GM19328 (cell line): ENCODE measurements at regions not wholly inside any gene's neighbourhood (a gene's known extent, or its start where the extent isn't known, plus 50 kb on each side); places are given as distances from the start of the nearest gene placed in this dataset.
A peak's percentile ranks its signal among the peaks of the same experiment; 100 is the strongest.

Experiments used
- ATAC-seq: cut with Tn5 transposase; IDR thresholded peaks from one replicate; pipeline ENCODE4 v1.9.1; 2021; ENCODE audit warnings: mild to moderate bottlenecking, moderate library complexity; ENCODE audit not compliant: unreplicated experiment

DNA sequence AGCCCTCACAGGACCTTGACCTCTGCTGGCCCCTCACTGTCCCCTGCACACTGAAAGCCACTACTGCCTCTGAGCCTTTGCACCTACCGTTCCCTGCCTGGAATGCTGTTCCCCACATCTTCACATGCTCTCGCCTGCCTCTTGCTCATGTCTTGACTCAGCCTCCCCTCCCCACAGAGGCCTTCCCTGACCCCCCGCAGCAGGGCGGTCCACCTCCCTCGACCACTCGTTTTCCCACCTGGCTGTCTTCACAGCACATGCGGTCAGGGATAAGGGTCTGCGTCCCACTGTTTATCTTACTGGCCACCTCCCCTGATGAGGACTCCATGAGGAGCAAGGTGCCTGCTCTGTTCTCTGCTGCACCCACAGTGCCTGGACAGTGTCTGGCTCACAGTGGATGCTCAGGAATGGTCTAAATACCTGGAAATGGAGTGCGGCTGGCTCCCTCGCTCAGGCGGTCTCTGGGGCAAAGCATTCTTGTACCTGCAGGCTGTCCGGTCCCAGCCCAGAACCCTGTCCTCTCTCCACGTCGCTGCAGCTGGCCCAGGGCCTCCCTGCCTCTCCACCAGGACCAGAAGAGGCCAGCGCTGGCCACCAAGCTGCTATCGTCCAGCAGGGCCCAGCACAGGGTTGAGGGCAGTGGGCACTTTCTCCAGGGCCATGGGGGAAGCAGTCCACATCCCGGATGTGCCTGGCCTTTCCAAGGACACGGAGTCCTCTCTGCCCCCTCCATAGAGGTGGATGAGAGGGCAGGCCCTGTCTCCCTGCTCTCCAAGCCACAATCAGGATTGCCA lies 107.4 kb downstream of the NCOR2 start:
- ATAC-seq, result no peak

DNA sequence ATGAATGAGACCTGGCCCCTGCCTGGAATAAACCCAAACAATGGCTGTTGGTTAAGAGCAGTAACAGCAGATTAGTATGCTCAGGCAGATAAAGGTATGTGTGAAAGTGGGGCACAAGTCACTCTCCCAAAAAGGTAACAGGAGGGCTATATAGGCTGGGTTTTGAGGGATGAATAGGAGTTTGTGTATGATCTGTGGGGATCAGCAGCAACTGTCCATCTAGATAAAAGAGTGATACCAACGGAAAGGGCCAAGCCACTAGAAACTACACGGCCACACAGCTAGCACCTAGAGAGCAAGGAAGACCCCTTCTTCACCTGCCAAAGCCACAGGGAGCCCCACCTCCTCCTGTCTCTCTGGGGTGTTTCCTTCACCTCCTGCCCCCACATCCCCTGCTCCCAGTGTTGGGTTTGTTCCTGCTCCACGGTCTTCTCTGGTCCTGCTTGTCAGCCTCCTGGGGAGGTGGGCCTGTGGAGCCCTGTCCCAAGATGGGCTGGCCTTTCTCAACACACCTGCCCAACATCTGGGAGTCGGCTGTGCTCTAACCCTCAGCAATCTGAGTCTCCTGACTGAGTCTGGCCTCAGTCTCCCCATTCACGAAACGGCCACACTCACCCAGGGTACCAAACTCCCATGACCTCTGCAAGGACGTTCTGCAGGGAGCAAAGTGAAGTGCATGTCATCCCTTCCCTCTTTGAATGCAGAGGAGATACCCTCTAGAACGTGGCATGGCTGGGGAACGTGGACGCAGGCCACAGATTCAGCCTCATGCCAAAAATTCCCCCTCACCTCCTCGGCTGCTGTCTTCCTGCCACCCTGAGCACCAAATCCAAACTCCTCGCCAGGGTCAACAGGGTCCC lies 108.2 kb downstream of the NCOR2 start:
- no peak for ATAC-seq

DNA sequence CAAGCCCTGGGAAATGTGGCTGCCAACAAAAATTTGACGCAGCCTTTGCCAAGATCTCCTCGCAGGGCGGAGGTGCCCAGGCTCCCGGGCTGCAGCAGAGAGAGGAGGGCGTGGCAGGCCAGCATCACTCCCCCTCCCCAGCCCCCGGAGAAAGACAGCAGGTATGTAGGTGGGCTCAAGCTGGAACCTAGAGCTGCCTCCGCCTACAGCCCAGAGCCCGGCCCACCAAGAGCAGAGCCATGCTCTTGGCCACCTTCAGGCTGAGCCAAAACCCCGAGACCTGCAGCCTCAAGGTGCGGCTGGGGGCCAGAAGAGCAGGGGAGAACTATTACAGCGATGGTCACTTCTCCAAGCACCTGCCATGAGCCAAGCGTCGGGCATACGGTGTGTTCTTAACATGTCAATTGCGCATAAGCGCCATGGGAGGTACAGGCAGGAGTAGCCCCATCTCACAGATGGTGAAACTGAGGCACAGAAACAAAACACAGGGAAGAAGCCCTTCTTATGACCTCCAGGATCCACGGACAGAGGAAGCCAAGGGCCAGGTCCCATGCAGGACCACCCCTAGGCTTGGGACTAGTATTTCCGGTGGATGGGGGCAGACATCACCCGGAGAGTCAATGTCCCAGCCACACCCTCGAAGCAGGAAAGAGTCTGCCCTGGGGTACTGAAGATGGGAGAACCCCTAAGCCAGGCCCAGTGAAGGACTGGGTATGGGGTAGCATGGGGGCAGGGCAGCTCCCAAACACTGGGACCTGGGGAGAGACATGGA lies 109.0 kb downstream of the NCOR2 start:
- ATAC-seq, result no peak

DNA sequence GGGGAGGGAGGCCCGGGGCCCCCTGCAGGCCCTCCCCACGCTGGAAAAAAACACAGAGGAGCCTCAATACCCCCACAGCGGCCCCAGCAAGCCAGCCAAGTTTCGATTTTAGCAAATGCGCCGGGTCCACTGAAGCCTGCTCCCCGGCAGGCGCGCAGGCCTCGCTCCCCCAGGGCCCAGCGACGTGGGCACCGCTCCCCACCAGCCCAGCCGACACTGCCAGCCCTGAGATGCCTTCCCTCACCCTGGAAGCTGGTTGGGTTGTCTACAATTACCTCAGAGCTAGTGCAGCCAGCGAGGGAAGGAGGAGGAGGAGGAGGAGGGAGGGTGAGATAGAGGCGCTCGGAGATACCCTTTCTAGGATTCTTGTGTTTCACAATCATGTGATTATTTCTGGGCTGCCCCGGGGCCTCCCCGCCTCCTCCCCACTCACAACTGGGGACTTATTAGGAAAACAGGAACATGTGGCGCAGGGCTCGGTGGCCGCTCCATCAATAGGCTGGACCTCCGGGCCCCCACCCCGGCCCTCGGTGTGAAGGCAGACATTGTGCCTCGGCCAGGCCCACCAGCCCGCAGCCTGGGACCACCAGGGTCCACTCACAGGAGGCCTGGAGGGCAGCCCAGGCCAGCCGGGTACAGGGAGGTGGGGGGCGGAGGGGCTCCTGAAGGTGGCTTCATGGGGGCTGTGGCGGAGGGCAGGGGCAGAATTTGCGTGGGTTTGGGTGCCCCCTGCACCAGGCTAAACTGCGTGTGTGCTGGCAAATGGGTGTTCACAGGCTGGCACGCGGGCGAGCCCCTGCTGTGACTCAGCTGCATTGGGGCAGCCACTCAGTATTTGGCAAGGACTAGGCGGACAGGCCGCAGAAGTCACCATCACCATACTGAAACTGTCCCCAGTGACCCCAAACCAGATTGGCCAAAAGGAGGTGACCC lies 109.9 kb downstream of the NCOR2 start:
- peak; percentile 33 for ATAC-seq

DNA sequence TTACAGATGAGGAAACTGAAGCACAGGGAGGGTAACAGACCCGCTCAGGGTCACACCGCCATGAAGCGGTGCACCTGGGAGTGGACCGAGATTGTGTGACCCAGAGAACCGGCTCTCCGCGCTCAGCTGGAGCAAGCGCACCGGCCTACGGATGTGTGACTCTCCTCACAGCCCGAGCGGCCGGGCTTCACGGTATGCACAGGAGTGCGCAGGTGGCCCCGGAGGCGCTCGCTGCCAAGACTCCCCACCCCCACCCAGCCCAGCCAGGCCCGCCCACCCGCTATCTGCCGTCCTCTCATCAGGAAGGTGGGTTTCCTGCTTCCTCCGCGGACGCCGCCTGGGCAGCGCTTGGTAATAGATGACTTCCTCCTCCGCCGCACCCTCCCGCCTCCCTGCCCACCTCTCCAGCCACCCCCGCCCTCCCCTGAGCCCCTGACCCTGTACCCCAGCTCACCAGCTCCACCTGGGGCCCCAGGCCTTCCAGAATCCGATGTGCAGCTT lies 110.7 kb downstream of the NCOR2 start:
- no peak for ATAC-seq

DNA sequence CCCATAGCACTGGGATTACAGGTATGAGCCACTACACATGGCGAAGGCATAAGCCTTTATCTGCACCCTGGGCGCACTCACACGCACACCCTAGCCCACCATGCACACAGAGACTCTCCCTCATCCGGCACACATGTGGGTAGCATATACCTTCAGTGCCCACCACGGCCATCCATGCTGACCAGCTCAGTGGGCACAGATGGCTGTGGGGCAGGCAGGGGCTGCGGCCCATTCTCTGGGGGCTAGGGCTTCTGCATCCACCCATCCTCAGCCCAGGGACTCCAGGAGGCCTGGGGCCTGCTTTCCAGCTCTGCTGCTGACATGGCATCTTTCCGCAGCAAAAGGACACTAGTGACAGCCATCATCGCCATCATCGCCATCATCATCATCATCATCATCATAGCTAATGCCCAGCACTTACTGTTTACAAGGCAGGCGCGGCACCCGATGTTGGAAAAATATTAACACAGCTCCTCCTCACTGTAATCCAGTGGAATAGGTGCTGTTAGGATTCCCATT lies 111.2 kb downstream of the NCOR2 start:
- no peak for ATAC-seq

DNA sequence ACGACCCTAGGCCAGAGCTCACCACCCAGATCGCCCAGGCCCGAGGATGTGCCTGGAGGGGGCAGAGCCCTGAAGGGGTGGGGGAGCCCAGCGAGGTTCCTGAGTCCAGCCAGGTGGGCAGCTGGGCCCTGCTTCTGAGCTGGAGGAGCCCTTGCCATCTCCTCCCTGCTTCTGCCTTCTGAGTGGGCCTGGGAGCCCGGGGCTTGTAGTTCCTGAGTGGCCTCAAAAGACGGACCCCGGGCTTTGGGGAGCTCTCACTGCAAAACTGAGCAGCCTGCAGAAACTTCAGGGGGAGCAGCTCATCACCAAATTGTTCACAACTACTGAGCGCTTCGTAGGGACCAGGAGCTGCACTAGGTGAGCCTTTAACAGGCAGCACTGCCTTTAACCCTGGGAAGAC lies 112.1 kb downstream of the NCOR2 start:
- no peak for ATAC-seq

DNA sequence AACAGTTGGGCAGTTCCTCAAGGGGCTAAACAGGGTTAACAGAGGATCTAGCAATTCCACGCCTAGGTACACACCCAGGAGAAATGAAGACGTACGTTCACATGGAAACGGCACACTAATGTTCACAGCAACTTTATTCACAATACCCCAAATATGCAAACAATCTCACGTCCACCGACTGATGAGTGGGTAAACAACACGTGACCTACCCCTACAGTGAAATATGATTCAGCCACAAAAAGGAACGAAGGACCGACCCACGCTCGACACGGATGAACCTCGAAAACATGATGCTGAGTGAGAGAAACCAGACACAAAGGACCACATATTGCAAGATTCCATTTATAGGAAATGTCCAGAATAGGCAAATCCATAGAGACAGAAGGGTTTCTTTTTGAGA lies 112.7 kb downstream of the NCOR2 start:
- ATAC-seq, result no peak

DNA sequence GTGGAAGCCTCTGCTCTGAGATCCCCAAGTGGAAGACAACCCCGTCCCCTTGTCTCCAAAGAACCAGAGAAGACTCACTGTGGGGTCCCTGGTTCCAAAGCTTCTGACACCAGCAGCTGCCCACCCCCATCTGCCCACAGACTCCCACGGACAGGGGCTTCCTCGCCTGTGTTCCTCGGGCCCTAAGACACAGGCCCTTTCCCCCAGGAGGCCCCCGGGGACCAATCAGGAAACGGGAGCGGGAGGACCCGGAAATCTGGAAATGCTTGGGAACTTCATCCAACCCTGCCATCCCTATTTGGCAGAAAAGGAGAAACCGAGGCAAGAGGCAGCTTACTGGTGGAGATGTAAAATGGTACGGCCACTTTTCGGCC lies 113.1 kb downstream of the NCOR2 start:
- no peak for ATAC-seq

DNA sequence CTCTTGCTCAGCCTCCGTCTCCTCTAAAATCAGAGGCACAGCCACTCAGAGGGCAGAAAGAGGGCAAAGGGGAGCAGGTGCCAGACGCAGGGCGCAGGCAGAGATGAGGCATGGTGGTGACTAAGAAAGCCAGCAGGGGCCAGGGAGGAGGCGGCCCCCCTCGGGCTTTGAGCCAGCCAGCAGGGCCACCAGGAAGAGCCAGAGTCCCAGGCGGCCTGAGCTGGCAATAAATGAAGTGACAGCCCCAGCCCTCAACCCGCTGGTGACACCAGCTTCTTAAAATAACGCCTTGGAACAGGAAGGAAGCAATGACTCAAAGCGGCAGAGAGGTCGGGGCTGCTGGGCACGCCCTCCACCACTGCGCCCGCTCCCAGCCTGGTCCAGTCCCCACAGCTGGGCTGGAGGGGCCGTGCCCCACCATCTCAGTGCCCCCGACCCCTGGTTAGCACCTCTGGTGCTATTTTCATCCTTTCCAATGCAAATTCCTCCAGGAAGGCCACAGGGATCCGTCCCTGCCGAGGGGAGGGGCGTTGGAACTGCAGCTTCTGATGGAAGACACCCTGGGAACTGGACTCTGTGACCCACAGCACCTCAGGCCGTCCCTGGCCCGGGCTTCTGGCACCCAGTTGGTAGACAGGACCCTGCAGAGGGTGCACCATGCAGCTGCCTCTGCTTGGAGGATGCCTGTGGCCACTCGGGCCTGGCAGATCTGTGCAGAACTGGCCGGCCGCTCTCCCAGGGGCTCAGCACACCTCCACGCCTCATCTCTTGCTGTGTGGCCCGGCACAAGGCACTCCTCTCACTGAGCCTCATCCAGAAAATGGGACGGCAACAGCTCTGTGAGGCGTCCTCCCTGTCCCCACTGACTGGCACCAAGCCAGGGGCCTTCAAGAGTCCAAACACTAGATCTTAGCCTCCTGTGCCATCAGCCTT lies 113.7 kb downstream of the NCOR2 start:
- peak; percentile 67 for ATAC-seq

DNA sequence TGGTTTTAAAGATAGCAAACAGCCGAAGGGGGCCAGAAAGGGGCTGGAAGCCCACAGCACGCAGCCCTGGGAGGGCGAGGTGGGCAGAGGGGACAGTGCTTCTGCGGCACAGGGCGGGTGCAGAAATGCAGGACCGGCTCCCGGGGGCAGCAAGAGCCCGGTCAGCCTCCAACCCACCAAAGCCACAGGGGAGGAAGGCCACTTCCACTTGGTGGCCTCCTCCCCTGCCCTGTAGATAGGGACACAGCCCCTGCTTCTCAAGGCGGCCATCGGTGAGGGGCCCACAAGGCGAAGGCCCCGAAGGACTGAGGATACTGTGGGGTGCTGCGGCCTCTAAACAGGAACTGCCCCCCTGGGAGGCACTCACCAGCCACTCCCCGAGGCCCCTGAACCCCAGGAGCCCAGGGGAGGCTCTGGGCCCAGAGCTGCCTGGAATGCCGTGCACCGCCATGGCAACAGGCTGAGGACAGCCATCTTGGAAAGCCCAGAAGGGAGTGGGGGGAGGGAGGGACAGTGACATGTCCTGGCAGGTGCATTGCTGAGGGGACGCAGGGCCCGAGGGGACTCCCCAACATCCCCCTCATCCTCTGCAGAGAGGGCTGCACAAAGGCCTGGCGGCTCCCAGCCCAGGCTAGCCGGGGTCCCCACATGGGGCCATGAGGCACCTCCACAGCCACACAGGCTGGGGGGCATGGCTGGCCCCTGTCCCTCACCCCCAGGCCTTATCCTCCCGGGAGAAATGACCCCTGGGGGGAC lies 114.7 kb downstream of the NCOR2 start:
- no peak for ATAC-seq

DNA sequence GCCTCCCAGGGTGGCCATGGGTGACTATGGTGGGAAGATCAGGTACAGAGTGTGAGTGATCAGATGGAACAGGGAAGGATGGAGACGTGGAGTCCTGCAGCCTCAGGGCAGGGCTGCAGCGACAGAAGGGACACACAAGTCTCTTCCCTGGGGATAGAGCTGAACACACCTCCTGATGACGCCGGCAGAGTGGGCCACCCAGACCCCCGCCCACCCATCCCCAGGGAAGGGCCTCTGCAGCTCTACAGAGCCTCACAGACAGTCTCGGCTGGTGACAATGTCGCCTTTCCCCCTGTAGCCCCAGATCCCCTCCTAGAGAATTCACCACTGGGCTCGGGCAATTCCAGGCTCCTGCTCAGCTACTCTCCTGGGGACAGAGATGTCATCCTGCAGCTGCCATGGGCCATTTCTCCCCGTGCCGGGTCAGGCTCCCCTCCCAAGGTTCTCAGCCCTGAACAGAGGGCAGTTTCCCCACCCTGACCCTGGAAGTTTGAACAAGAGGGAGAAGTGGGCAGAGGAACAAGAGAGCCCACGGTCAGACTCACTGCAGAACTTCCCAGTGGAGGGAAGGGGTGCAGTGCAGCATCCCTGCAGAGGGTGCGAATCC lies 115.7 kb downstream of the NCOR2 start:
- no peak for ATAC-seq

DNA sequence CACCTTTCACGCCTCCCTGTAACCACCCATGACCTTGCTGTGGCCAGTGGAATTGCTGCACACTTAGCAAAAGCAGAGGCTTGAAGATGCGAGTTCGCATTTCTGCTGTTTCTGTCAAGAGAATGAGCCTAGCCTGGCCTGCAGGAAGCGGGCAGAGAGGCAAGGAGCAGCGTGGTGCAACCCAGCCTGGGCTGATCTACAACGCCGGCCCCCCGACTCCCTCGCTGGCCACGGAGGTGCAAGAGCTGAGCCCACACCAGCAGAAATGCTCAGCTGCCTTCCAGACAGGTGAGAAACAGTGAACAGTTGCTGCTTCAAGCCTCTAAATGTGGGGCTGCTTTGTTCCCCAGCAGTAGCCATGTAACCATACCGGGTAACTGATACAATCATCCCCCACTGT lies 116.4 kb downstream of the NCOR2 start:
- no peak for ATAC-seq

DNA sequence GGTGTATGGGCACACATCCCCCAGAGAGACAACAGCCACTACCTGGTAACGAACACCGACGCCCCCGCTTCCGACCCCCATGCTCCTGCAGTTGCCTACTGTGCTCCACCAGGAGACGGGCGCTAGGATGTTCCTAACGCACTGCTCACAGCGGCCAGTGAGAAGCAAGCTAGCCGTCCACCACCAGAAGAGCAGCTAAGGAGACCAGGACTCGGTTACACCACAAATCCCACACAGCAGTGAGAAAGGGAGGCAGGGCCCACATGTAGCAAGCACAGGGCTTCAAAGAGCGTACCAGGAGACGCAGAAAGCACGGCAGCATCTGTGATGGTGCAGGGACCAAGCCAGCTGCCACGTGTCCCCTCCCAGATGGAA lies 117.0 kb downstream of the NCOR2 start:
- no peak for ATAC-seq

DNA sequence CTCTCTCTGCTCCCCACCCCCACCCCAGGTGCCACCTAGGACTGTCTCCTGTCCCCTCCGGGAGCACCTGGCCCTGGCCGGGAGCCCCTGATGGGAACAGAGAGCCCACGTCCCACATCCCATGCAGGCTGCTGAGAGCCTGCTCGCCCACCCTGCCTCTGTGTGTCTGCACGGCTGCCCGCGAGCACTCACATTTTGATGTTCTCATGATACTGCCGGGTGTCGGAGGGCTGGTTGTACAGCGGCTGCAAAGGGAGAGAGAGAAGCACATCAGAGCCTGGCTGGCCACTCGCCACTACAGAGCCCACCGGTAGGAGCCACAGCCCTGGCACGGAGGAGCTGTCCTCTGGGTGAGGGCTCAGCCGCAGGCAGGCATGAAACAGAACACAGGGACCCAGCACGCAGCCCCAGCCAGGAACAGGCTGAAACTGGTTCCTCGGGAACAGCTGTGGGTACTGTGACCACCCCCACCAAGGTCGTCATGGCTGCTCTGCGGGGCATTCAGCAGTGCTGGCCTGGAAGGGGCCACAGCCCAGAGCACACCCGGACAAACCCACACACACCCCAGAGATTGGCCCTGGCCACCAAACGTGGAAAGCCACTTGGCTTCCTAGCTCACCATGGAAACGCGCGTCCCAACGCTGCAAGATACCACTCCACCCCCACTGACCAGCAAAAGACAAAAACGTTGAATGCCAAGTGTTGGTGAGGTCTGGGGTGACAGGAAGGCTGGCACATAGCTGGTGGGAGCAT lies 117.6 kb downstream of the NCOR2 start:
- ATAC-seq, result no peak

DNA sequence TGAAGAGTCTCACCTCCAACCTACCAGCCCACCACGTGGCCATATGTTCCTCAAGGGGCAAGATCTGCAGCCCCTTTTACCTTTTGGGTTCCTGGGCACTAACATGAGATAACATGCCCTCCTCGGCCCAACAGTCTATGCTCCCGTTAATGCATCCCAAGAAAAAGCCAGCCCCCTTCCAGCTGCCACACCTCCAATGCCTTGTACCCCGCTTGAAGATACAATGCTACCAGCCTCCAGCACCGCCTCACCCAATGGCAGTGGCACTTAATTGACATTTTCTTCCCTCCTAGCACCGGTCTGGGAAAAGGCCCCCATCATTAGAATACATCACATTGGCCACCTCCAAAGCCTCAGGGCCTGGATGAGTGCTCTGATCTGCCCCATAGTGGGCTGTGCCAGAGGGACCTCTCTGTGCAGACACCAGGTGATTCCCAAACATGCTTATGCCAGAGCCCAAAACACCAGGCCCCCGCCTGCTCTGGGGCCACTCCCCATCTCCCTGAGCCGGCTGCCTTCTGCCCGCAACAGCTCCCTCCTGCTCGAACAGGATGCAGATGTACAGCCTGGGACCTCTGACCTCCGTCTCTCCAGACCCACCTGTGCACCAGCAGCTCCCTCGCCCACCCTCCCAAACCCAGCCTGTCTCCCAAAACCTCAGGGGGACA lies 118.3 kb downstream of the NCOR2 start:
- ATAC-seq, result no peak
